H1 (cell line): ENCODE measurements at regions not wholly inside any gene's neighbourhood (a gene's known extent, or its start where the extent isn't known, plus 50 kb on each side); places are given as distances from the start of the nearest gene placed in this dataset.

Experiments used
- CTCF ChIA-PET: fragments of 300-600 bp; sonication (Branson Sonifier 250); formaldehyde crosslinking; loops from one replicate; lab custom pipeline; 2021; ENCODE audit not compliant: partially characterized antibody; lab: Charles Lee
- POLR2A ChIA-PET: fragments of 300-600 bp; sonication (Branson Sonifier 250); formaldehyde crosslinking; loops from one replicate; lab custom pipeline; 2021; ENCODE audit warnings: inconsistent platforms; ENCODE audit not compliant: partially characterized antibody; lab: Charles Lee
- DNase-seq, 2 experiments: peaks; one replicate each; pipeline versions ENCODE4 v3.0.0 to v3.0.0-alpha.2; 2010 to 2022; ENCODE audit warnings: low spot score in 2 of 2, low read depth in 1 of 2, mixed read lengths in 1 of 2
- FAIRE-seq: peaks from 2 replicates; lab custom pipeline; 2011; peaks lifted over from hg19 to GRCh38; lab: Jason Lieb, UNC
- H2AFZ ChIP-seq: 2 replicates; pipeline ENCODE4 v1.8.1; 2012; ENCODE audit warnings: low read length, inconsistent platforms
- H2AK5ac ChIP-seq: 2 replicates; pipeline ENCODE4 v1.6.1; 2013; ENCODE audit warnings: low read depth, low read length
- H2BK120ac ChIP-seq: replicated peaks from 2 replicates; pipeline ENCODE3; 2013; ENCODE audit warnings: low read depth, low read length, inconsistent platforms
- H2BK12ac ChIP-seq: 2 replicates; pipeline ENCODE4 v1.6.1; 2013; ENCODE audit warnings: low read depth, low read length
- H2BK15ac ChIP-seq: 2 replicates; pipeline ENCODE4 v1.6.1; 2013; ENCODE audit warnings: low read length
- H2BK20ac ChIP-seq: 2 replicates; pipeline ENCODE4 v1.6.1; 2013; ENCODE audit warnings: low read length
- H2BK5ac ChIP-seq: 2 replicates; pipeline ENCODE4 v1.6.1; 2013; ENCODE audit warnings: low read depth, low read length
- H3K14ac ChIP-seq: 2 replicates; pipeline ENCODE4 v1.6.1; 2013; ENCODE audit warnings: inconsistent platforms; ENCODE audit not compliant: insufficient read length
- H3K18ac ChIP-seq: 2 replicates; pipeline ENCODE4 v1.6.1; 2013; ENCODE audit warnings: low read length; ENCODE audit errors: extremely low read depth
- H3K23ac ChIP-seq: 2 replicates; pipeline ENCODE4 v1.6.1; 2013; ENCODE audit warnings: inconsistent platforms; ENCODE audit not compliant: insufficient read length
- H3K23me2 ChIP-seq: 2 replicates; pipeline ENCODE4 v1.6.1; 2013; ENCODE audit warnings: low read depth, low read length
- H3K27ac ChIP-seq: 2 replicates; pipeline ENCODE4 v1.6.1; 2011; ENCODE audit warnings: low read depth, low read length, inconsistent platforms
- H3K27me3 ChIP-seq, 4 experiments: replicated peaks in 1 of 4; 1 replicate in 1 of 4; 2 replicates in 3 of 4; pipeline versions ENCODE4 v1.6.1 to v1.8.1; 2011 to 2013; ENCODE audit warnings: low read length in 3 of 4, mild to moderate bottlenecking in 3 of 4, inconsistent platforms in 2 of 4, mixed read lengths in 2 of 4, moderate library complexity in 1 of 4; ENCODE audit not compliant: control insufficient read depth in 3 of 4, insufficient read depth in 3 of 4; ENCODE audit errors: extremely low read depth in 1 of 4
- H3K36me3 ChIP-seq, 4 experiments: 2 replicates each; pipeline versions ENCODE4 v1.6.1 to v1.8.1; 2011 to 2013; ENCODE audit warnings: mild to moderate bottlenecking in 4 of 4, low read length in 3 of 4, moderate library complexity in 2 of 4, control low read depth in 1 of 4, inconsistent platforms in 1 of 4; ENCODE audit not compliant: insufficient read depth in 4 of 4, control insufficient read depth in 2 of 4
- H3K4ac ChIP-seq: replicated peaks from 2 replicates; pipeline ENCODE3; 2013; ENCODE audit warnings: low read length, low read depth, mixed read lengths, inconsistent platforms; ENCODE audit not compliant: insufficient read length
- H3K4me1 ChIP-seq, 4 experiments: replicated peaks in 1 of 4; 1 replicate in 1 of 4; 2 replicates in 3 of 4; pipeline versions ENCODE4 v1.6.1 to v1.8.1; 2011 to 2013; ENCODE audit warnings: low read length in 3 of 4, inconsistent platforms in 2 of 4, mixed read lengths in 1 of 4; ENCODE audit not compliant: insufficient read depth in 4 of 4, control insufficient read depth in 3 of 4
- H3K4me2 ChIP-seq, 2 experiments: 2 replicates each; pipeline versions ENCODE4 v1.6.1 to v1.8.1; 2011 to 2013; ENCODE audit warnings: low read depth in 2 of 2, low read length in 2 of 2, control low read depth in 1 of 2, inconsistent platforms in 1 of 2, mild to moderate bottlenecking in 1 of 2; ENCODE audit not compliant: insufficient read depth in 1 of 2
- H3K4me3 ChIP-seq, 4 experiments: fragments of 200-600, 300-600 bp in 1 of 4; sonication (generic), shearing (Covaris generic), sonication (Bioruptor Twin) in 1 of 4; 2 replicates each; pipeline versions ENCODE4 v1.5.1 to v1.8.1; 2011 to 2016; ENCODE audit warnings: low read length in 4 of 4, low read depth in 3 of 4, control low read depth in 2 of 4, inconsistent platforms in 2 of 4, mild to moderate bottlenecking in 2 of 4, mixed read lengths in 1 of 4, moderate library complexity in 1 of 4; ENCODE audit not compliant: insufficient read depth in 2 of 4; ENCODE audit errors: extremely low read depth in 1 of 4
- H3K56ac ChIP-seq: replicated peaks from 2 replicates; pipeline ENCODE3; 2013; ENCODE audit warnings: low read depth, mild to moderate bottlenecking, mixed read lengths, low read length, inconsistent platforms; ENCODE audit not compliant: insufficient read length
- H3K79me1 ChIP-seq: 2 replicates; pipeline ENCODE4 v1.6.1; 2013; ENCODE audit warnings: low read depth, low read length, control low read depth
- H3K79me2 ChIP-seq, 2 experiments: 2 replicates each; pipeline versions ENCODE4 v1.6.1 to v1.8.1; 2012 to 2013; ENCODE audit warnings: low read length in 2 of 2, mild to moderate bottlenecking in 2 of 2, inconsistent platforms in 1 of 2; ENCODE audit not compliant: insufficient read depth in 2 of 2, control insufficient read depth in 1 of 2
- H3K9ac ChIP-seq, 4 experiments: replicated peaks in 1 of 4; 1 replicate in 1 of 4; 2 replicates in 3 of 4; pipeline versions ENCODE4 v1.6.1 to v1.8.1; 2011 to 2013; ENCODE audit warnings: low read depth in 3 of 4, low read length in 3 of 4, control low read depth in 2 of 4, mild to moderate bottlenecking in 2 of 4, moderate library complexity in 2 of 4, inconsistent platforms in 1 of 4; ENCODE audit errors: extremely low read depth in 1 of 4
- H3K9me3 ChIP-seq, 2 experiments: 2 replicates each; pipeline versions ENCODE4 v1.6.1 to v1.8.1; 2012 to 2013; ENCODE audit warnings: mild to moderate bottlenecking in 2 of 2, moderate library complexity in 2 of 2, control low read depth in 1 of 2, inconsistent platforms in 1 of 2, low read depth in 1 of 2, low read length in 1 of 2, mixed read lengths in 1 of 2; ENCODE audit not compliant: insufficient read depth in 2 of 2
- H4K20me1 ChIP-seq, 2 experiments: replicated peaks in 1 of 2; 2 replicates each; pipeline versions ENCODE3 to v1.8.1; 2011 to 2013; ENCODE audit warnings: inconsistent platforms in 2 of 2, low read length in 2 of 2, mild to moderate bottlenecking in 1 of 2; ENCODE audit not compliant: insufficient read depth in 2 of 2, control insufficient read depth in 1 of 2
- H4K5ac ChIP-seq: 2 replicates; pipeline ENCODE4 v1.6.1; 2013; ENCODE audit warnings: low read length, low read depth, mixed read lengths, inconsistent platforms; ENCODE audit not compliant: insufficient read length
- H4K8ac ChIP-seq: 2 replicates; pipeline ENCODE4 v1.8.0; 2013; ENCODE audit warnings: mild to moderate bottlenecking, moderate library complexity, low read length, inconsistent platforms; ENCODE audit not compliant: insufficient read depth; ENCODE audit errors: extremely low read depth
- H4K91ac ChIP-seq: replicated peaks from 2 replicates; pipeline ENCODE3; 2013; ENCODE audit warnings: low read length, mixed read lengths, inconsistent platforms; ENCODE audit not compliant: insufficient read length
- ATF3 ChIP-seq: IDR thresholded peaks from 2 replicates; pipeline ENCODE4 v1.6.1; 2011; ENCODE audit warnings: low read depth, mild to moderate bottlenecking, low read length; ENCODE audit not compliant: insufficient read depth
- CTCF ChIP-seq, 3 experiments: IDR thresholded peaks; 1 replicate in 2 of 3; 2 replicates in 1 of 3; pipeline versions ENCODE4 v1.5.1 to v1.6.1; 2011; ENCODE audit warnings: low read length in 3 of 3, mild to moderate bottlenecking in 3 of 3, inconsistent platforms in 2 of 3, low read depth in 1 of 3, moderate library complexity in 1 of 3; ENCODE audit not compliant: insufficient read depth in 1 of 3; ENCODE audit errors: control extremely low read depth in 1 of 3
- WGBS, 2 experiments: shearing (Covaris generic) in 1 of 2; methylation state at CpG; one replicate each; pipeline versions ENCODE4 v1.1.6 to v1.1.7; 2013 to 2015; ENCODE audit warnings: low lambda C conversion rate in 2 of 2, mixed read lengths in 2 of 2, inconsistent platforms in 1 of 2, low coverage in 1 of 2, missing lambda C conversion rate in 1 of 2; ENCODE audit not compliant: insufficient replicate concordance in 2 of 2, insufficient coverage in 1 of 2, insufficient read length in 1 of 2; ENCODE audit errors: extremely low coverage in 1 of 2, missing lambda C conversion rate in 1 of 2; 5-methylcytosine and 5-hydroxymethylcytosine counted together

GRCh38 chr5:125348936-125349831 lies 602.7 kb upstream of the ZNF608 start:
- Histone ChIP-seq H3K4me1 (peaks cover 7 to 19% (median 11%) of the 10 kb centered on the region in 4 experiments; a peak in 6 of 7 replicates), H3K27ac (no peak overlapping the region)
- POLR2A ChIA-PET = interaction anchor here (1.4 to 1.6 kb wide), 2 partner anchors 32 to 62 kb away, joined by 3 read pairs; no protein-coding TSS in a partner anchor

More at GRCh38 chr5:125348936-125349831, 602.7 kb upstream of the ZNF608 start:
- Histone ChIP-seq H4K8ac (no peak overlapping the region), H3K36me3 (no peaks in the 10 kb centered on the region), H4K91ac (no peak overlapping the region), H3K4me3 (peak overlapping the region in 1 of 4 experiments; percentile 3; a peak in 1 of 8 replicates), H2BK12ac (peak overlapping the region; percentile 41; the same call in 1 of the 2 replicates), H3K79me2 (no peaks in the 10 kb centered on the region), H3K79me1 (no peaks in the 10 kb centered on the region), H3K9me3 (no peaks in the 10 kb centered on the region), H3K9ac (no peak overlapping the region), H3K56ac (no peak overlapping the region), H3K23ac (no peak overlapping the region), H3K27me3 (peaks cover 0 to 2% (median 0%) of the 10 kb centered on the region in 4 experiments; a peak in 1 of 7 replicates), H4K5ac (peak overlapping the region; percentile 17), H3K23me2 (no peaks in the 10 kb centered on the region), H2BK15ac (no peak overlapping the region), H3K4ac (no peak overlapping the region), H3K18ac (no peak overlapping the region; the same call in 1 of the 2 replicates), H2BK120ac (no peak overlapping the region), H2BK20ac (0 out of 2 replicates have a peak overlapping the region, but pooled peaks have one; percentile 10), H4K20me1 (no peaks in the 10 kb centered on the region), H3K4me2 (peak overlapping the region; percentile 4 to 45), H3K14ac (no peak overlapping the region)
- DNase-seq (no peak), FAIRE-seq (no peak)
- WGBS, 2 experiments = 38% methylated on average over 9 of the region's 9 CpGs; no CpG with 5 or more reads in 1 of the 2 experiments
- CTCF ChIA-PET = no interaction called here
- no peak for TF ChIP-seq ATF3
- peak in 1 of 3 experiments; percentile 9; a peak in 1 of 4 replicates for TF ChIP-seq CTCF (IDR thresholded peaks at IDR 0.05; ENCODE audit: control extremely low read depth in 1 of 3, insufficient read depth in 1 of 3, low read depth in 1 of 3, low read length in 3 of 3)
- TF ChIP-seq, all 59 proteins: peak for 1
- Histone ChIP-seq H2AFZ (peak overlapping the region; percentile 63; the same call in 1 of the 2 replicates), H2AK5ac (no peak overlapping the region), H2BK5ac (peak overlapping the region; percentile 12; the same call in 1 of the 2 replicates)
